ENCODE measurements at regions not wholly inside any gene's neighbourhood (a gene's known extent, or its start where the extent isn't known, plus 50 kb on each side); places are given as distances from the start of the nearest gene placed in this dataset.
A peak's percentile ranks its signal among the peaks of the same experiment; 100 is the strongest.
"Not testable (repeated sequence)": the region's sequence is repeated elsewhere in the genome, so short reads cannot be mapped to it uniquely, and the experiment has no call there.

DNA sequence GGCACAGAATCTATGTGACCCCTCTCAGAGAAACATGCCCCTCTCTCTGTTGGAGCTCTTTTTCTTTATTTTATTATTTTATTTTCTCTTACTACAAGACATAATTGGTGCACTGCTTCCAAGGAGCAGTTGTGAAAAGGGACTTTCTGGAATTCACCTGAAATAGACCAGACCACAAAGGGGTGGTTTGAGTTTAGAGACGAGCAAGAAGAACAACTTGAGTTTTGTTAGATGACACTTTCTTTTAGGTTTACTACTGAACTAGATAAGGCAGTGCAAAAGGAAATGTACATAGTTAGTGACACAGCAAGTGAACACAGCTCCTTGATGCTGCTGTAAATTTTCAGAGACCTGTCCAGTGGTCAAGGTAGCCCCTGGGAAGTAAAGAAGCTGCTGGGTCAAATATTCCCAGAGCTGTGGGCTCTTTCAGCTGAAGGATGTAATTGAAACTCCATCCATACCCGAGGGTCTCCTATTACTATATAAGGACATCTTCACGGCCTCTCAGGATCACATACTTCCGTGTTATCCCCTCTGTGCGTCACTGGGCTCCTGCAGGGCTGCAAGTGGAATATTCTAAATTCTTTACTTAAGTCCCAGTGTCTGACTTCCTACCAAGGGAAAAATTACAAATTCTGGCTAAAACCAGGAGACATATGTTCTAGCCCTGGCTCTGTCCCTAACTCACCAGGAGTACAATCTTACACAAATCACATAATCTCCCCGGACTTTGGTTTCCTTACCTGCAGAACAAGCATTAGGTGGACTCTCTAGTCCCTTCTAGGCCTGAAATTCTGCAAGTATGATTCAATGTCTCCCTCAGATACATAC lies 69.1 kb upstream of the ADTRP start:
- ChIA-PET POLR2A (no interaction called here), CTCF (interaction anchor here (1.2 to 1.4 kb wide), 2 partner anchors 19 to 30 kb away, joined by 3 to 5 read pairs; no protein-coding TSS in a partner anchor)
- TF ChIP-seq, protein P1, sequence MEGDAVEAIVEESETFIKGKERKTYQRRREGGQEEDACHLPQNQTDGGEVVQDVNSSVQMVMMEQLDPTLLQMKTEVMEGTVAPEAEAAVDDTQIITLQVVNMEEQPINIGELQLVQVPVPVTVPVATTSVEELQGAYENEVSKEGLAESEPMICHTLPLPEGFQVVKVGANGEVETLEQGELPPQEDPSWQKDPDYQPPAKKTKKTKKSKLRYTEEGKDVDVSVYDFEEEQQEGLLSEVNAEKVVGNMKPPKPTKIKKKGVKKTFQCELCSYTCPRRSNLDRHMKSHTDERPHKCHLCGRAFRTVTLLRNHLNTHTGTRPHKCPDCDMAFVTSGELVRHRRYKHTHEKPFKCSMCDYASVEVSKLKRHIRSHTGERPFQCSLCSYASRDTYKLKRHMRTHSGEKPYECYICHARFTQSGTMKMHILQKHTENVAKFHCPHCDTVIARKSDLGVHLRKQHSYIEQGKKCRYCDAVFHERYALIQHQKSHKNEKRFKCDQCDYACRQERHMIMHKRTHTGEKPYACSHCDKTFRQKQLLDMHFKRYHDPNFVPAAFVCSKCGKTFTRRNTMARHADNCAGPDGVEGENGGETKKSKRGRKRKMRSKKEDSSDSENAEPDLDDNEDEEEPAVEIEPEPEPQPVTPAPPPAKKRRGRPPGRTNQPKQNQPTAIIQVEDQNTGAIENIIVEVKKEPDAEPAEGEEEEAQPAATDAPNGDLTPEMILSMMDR (IDR thresholded peaks at IDR 0.05; ENCODE audit: control extremely low read depth, extremely low read depth, low read depth, missing control alignments) = no peak
- DNase-seq (ENCODE audit: extremely low spot score) = no peak

- CTCF ChIA-PET = interaction anchor here (1.2 to 1.4 kb wide), 2 partner anchors 19 to 29 kb away, joined by 3 to 5 read pairs; no protein-coding TSS in a partner anchor
- POLR2A ChIA-PET; DNase-seq (ENCODE audit: extremely low spot score): not testable (repeated sequence)
Measured at GRCh38 chr6:11847068-11847467, 68.5 kb upstream of the ADTRP start.

- TF ChIP-seq, protein P1 (IDR thresholded peaks at IDR 0.05; ENCODE audit: control extremely low read depth, extremely low read depth, low read depth, missing control alignments) = no peak
- ChIA-PET POLR2A (no interaction called here), CTCF (no interaction called here)
- DNase-seq (ENCODE audit: extremely low spot score) = no peak
Measured at GRCh38 chr6:11845664-11846577, 67.3 kb upstream of the ADTRP start.

- DNase-seq (ENCODE audit: extremely low spot score); CTCF ChIA-PET; POLR2A ChIA-PET: not testable (repeated sequence)
Measured at GRCh38 chr6:11842795-11843194, 64.2 kb upstream of the ADTRP start.

- POLR2A ChIA-PET = interaction anchor here (1.3 kb wide), 2 partner anchors 103 to 175 kb away, joined by 4 read pairs; no protein-coding TSS in a partner anchor
- TF ChIP-seq, protein P1 (IDR thresholded peaks at IDR 0.05; ENCODE audit: control extremely low read depth, extremely low read depth, low read depth, missing control alignments) = no peak
Measured at GRCh38 chr6:11835065-11835464, 56.5 kb upstream of the ADTRP start.

DNA sequence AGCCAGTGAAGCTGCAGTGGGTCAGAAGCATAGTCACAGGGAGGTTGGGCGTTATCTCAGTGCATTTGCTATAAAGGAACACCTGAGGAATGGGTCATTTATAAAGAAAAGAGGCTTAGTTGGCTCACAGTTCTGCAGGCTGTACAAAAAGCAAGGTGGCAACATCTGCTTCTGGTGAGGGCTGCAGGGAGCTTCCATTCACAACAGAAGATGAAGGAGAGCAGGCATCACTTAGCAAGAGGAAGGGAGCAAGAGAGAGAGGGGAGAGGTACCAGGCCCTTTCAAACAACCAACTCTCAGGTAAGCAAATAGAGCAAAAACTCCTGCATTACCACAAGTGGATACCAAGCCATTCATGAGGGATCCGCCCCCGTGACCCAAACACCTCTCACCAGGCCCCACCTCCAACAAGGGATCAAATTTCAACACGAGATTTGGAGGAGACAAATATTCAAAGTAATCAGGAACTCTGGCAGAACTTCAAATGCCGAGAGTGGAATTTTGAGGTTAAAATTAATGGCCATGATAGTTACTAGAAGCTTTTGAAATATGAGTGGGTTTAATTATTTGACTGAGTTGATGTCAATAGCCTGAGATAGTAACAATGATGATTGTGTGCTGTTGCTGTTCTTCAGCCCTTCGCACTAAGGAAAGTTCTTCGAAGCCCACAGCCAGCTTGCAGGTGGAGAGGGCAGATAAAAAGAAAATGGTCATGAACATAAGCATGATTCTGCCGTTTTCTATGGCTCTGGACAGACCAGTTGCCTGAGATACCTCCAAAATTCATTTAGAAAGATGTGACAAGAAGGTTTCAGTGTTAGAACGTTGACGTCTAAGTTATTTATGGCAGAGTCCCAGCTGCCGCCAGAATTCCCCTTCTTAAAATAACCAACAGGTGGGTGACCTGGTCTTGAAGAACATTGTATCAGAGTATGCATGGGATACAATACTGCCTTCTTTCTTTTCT lies 55.3 kb upstream of the ADTRP start:
- DNase-seq (ENCODE audit: extremely low spot score) = peak; percentile 60
- POLR2A ChIA-PET = interaction anchor here (1.3 to 1.6 kb wide), 2 partner anchors 102 to 176 kb away, joined by 4 to 11 read pairs; no protein-coding TSS in a partner anchor
- CTCF ChIA-PET = interaction anchor here (0.9 to 2.9 kb wide), 4 partner anchors 16 to 188 kb away, joined by 3 to 11 read pairs (median 3); no protein-coding TSS in a partner anchor
- TF ChIP-seq, protein P1 (IDR thresholded peaks at IDR 0.05; ENCODE audit: control extremely low read depth, extremely low read depth, low read depth, missing control alignments) = no peak

More at GRCh38 chr6:11835065-11835464, 56.5 kb upstream of the ADTRP start:
- CTCF ChIA-PET = interaction anchor here (1.4 to 2.9 kb wide), 4 partner anchors 10 to 80 kb away, joined by 3 to 11 read pairs (median 6); no protein-coding TSS in a partner anchor
- no peak for DNase-seq (ENCODE audit: extremely low spot score)

Measured in GM10248 (cell line).